ENCODE measurements at regions not wholly inside any gene's neighbourhood (a gene's known extent, or its start where the extent isn't known, plus 50 kb on each side); places are given as distances from the start of the nearest gene placed in this dataset.
"Not testable (repeated sequence)": the region's sequence is repeated elsewhere in the genome, so short reads cannot be mapped to it uniquely, and the experiment has no call there.

DNA sequence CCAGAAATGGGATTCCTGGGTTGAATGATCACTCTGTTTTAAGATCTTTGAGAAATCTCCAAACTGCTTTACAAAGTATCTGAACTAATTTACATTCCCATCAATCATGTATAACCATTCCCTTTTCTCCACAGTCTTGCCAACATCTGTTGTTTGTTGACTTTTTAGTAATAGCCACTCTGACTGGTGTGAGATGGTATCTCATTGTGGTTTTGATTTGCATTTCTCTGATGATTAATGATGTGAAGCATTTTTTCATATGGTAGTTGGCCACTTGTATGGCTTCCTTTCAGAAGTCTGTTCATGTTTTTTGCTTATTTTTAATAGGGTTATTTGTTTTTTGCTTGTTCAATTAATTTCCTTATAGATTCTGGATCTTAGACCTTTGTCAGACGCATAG, 211.8 kb upstream of the AVPR1A start:
- no peak overlapping the region for H3K4me3 ChIP-seq
- H3K36me3 ChIP-seq, result no peaks in the 10 kb centered on the region
- TF ChIP-seq, protein P1, sequence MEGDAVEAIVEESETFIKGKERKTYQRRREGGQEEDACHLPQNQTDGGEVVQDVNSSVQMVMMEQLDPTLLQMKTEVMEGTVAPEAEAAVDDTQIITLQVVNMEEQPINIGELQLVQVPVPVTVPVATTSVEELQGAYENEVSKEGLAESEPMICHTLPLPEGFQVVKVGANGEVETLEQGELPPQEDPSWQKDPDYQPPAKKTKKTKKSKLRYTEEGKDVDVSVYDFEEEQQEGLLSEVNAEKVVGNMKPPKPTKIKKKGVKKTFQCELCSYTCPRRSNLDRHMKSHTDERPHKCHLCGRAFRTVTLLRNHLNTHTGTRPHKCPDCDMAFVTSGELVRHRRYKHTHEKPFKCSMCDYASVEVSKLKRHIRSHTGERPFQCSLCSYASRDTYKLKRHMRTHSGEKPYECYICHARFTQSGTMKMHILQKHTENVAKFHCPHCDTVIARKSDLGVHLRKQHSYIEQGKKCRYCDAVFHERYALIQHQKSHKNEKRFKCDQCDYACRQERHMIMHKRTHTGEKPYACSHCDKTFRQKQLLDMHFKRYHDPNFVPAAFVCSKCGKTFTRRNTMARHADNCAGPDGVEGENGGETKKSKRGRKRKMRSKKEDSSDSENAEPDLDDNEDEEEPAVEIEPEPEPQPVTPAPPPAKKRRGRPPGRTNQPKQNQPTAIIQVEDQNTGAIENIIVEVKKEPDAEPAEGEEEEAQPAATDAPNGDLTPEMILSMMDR (IDR thresholded peaks at IDR 0.05; ENCODE audit: borderline replicate concordance), result no peak
- H3K4me1 ChIP-seq, result no peaks in the 10 kb centered on the region
- peaks cover 13% of the 10 kb centered on the region for H3K9me3 ChIP-seq (replicated peaks)
- H3K27me3 ChIP-seq (ENCODE audit: low read depth), result no peaks in the 10 kb centered on the region
- intact Hi-C loops (cut with micrococcal nuclease), result no loop called here
- no peak overlapping the region for H3K27ac ChIP-seq (replicated peaks)
- no peak for DNase-seq

DNA sequence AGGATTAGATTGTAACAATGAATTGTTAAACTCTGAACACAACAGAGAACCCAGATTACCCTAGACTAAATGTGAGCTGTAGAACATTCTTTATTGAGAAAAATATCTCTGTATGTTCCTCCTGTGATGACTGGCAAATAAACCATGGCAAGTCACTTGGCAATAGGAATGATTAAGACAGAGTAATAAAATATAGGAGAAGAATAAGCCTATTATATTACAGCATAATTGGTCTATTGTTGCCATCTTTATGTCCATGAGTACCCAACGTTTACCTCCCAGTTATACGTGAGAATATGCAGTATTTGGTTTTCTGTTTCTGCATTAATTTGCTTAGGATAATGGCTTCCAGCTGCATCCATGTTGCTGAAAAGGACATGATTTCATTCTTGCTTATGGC, 211.2 kb upstream of the AVPR1A start:
- Histone ChIP-seq H3K27ac (replicated peaks) (no peak overlapping the region), H3K36me3 (no peaks in the 10 kb centered on the region), H3K4me1 (no peaks in the 10 kb centered on the region), H3K27me3 (ENCODE audit: low read depth) (no peaks in the 10 kb centered on the region), H3K4me3 (no peak overlapping the region), H3K9me3 (replicated peaks) (peaks cover 7% of the 10 kb centered on the region)
- DNase-seq, result no peak
- intact Hi-C loops (cut with micrococcal nuclease), result no loop called here
- TF ChIP-seq, protein P1 (IDR thresholded peaks at IDR 0.05; ENCODE audit: borderline replicate concordance), result no peak

DNA sequence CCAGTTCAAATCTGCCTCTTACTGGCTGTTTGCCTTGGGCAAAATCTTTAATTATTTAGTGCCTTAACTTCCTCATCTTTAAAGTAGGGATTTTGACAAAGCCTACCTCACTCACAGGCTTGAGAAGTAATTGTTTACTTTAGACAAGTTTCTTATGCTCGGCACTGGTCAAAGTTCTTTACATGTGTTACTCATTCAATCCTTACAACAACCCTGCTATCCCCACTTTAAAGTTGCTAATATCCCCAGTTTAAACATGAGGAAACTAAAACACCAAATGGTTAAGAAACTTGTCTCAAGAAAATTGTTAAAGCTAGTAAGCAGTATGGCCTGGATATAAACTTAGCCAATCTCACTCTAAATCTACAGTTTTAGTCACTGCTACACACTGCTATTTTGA, 204.0 kb upstream of the AVPR1A start:
- H3K4me3 ChIP-seq, result no peak overlapping the region
- intact Hi-C loops (cut with micrococcal nuclease), result no loop called here
- H3K27ac ChIP-seq (replicated peaks), result no peak overlapping the region
- DNase-seq, result no peak
- H3K36me3 ChIP-seq, result no peaks in the 10 kb centered on the region
- H3K4me1 ChIP-seq, result no peaks in the 10 kb centered on the region
- TF ChIP-seq, protein P1 (IDR thresholded peaks at IDR 0.05; ENCODE audit: borderline replicate concordance), result no peak
- no peaks in the 10 kb centered on the region for H3K27me3 ChIP-seq (ENCODE audit: low read depth)
- H3K9me3 ChIP-seq (replicated peaks), result no peaks in the 10 kb centered on the region

DNA sequence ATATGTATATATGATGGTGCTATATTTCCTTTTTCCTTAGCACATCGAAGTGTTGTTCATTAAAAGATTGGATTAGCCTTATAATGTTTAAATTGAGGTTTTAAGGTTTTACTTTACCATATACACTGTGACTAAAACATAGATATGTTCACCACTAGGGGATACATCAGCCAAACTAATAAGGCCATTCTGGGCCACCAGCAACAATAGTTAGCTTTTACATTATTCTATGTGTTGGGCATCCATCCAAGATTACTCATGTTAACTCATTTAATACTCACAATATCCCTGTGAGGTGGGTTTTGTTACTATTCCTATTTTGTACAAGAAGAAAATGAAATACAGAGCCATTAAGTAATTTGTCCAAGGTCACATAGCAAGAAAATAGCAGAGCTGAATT, 202.6 kb upstream of the AVPR1A start:
- intact Hi-C loops (cut with micrococcal nuclease), result no loop called here
- Histone ChIP-seq H3K4me3 (no peak overlapping the region), H3K9me3 (replicated peaks) (no peaks in the 10 kb centered on the region)

DNA sequence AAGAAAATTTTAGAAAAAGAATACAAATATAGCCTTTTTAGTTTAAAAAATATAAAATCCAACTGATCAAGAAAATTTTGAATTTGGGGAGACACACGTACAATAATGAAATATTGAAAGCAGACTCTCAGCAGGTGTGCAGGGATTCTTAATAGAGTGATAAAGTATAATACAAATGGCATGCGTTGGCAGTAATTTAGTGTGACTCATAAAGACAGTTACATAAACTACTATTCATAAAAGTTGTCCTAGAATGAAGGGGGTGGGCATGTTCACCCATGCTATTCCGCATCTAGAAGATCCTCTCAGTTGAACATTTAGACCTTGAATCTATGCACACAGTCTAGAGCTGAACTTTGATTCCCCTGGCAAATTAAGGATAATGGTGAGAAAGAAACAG, 200.4 kb upstream of the AVPR1A start:
- H3K27me3 ChIP-seq (ENCODE audit: low read depth), result no peaks in the 10 kb centered on the region
- no peak overlapping the region for H3K27ac ChIP-seq (replicated peaks)
- no peak for DNase-seq
- no peaks in the 10 kb centered on the region for H3K9me3 ChIP-seq (replicated peaks)
- H3K4me3 ChIP-seq, result no peak overlapping the region
- intact Hi-C loops (cut with micrococcal nuclease), result no loop called here
- TF ChIP-seq, protein P1 (IDR thresholded peaks at IDR 0.05; ENCODE audit: borderline replicate concordance), result no peak
- H3K36me3 ChIP-seq, result no peaks in the 10 kb centered on the region
- peaks cover 8% of the 10 kb centered on the region for H3K4me1 ChIP-seq

More for the DNA sequence above, 202.6 kb upstream of the AVPR1A start:
- no peak for DNase-seq
- Histone ChIP-seq H3K36me3 (no peaks in the 10 kb centered on the region), H3K4me1 (peaks cover 5% of the 10 kb centered on the region), H3K27ac (replicated peaks) (no peak overlapping the region), H3K27me3 (ENCODE audit: low read depth) (no peaks in the 10 kb centered on the region)
- TF ChIP-seq, protein P1 (IDR thresholded peaks at IDR 0.05; ENCODE audit: borderline replicate concordance), result no peak

DNA sequence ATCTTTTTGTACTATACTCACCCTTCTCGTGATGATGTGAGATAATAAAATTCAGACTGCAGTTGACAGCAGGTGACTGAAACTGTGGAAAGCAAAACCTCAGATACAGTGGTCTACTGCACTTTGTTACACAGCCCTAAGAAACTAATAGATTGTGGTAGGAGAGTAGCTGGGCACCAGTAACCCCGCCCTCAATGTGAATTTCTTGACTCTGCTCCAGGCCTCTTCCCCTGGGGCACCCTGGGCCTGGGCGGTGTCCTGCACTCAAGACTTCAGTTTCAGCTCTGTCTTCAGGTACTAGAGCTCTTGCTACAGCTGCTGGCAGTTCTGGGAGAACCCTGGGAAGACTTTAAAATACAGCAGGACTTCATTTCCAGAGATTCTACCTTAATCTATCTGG, 197.6 kb upstream of the AVPR1A start:
- Histone ChIP-seq H3K4me1 (peaks cover 8% of the 10 kb centered on the region), H3K4me3 (no peak overlapping the region), H3K36me3 (no peaks in the 10 kb centered on the region), H3K27me3 (ENCODE audit: low read depth) (no peaks in the 10 kb centered on the region), H3K9me3 (replicated peaks) (no peaks in the 10 kb centered on the region), H3K27ac (replicated peaks) (no peak overlapping the region)
- intact Hi-C loops (cut with micrococcal nuclease), result no loop called here
- TF ChIP-seq, protein P1 (IDR thresholded peaks at IDR 0.05; ENCODE audit: borderline replicate concordance), result no peak
- DNase-seq, result no peak

DNA sequence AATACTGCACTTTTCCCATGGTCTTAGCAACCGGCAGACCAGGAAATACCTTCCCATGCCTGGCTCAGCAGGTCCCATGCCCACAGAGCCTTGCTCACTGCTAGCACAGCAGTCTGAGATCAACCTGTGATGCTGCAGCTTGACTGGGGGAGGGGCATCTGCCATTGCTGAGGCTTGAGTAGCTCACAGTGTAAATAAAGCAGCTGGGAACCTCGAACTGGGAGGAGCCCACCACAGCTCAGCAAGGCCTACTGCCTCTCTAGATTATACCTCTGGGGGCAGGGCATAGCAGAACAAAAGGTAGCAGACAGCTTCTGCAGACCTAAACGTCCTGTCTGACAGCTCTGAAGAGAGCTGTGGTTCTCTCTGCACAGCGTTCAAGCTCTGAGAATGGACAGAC, 186.2 kb upstream of the AVPR1A start:
- H3K27me3 ChIP-seq (ENCODE audit: low read depth); H3K36me3 ChIP-seq; H3K27ac ChIP-seq (replicated peaks); H3K4me1 ChIP-seq; intact Hi-C loops (cut with micrococcal nuclease); DNase-seq; H3K4me3 ChIP-seq: not testable (repeated sequence)
- H3K9me3 ChIP-seq (replicated peaks), result peaks cover 30% of the 10 kb centered on the region

Measured in left ventricle myocardium inferior (tissue), 1 donor.